SU-DHL-6 (cell line): ENCODE measurements at regions not wholly inside any gene's neighbourhood (a gene's known extent, or its start where the extent isn't known, plus 50 kb on each side); places are given as distances from the start of the nearest gene placed in this dataset.

Source experiments
- EZH2phosphoT487 ChIP-seq: fragments of 200-600 bp; sonication (generic), shearing (Covaris generic); conservative IDR thresholded peaks from 2 replicates; pipeline ENCODE4 v1.6.1; 2018; ENCODE audit warnings: mild to moderate bottlenecking, antibody characterized with exemption, low read length, moderate library complexity, mixed read lengths
- TF ChIP-seq, protein P1 (sequence below): fragments of 200-600 bp; sonication (generic); IDR thresholded peaks from one replicate; pipeline ENCODE4 v1.5.1; 2017; ENCODE audit warnings: antibody characterized with exemption, mild to moderate bottlenecking, low read length, moderate library complexity; ENCODE audit not compliant: insufficient read depth, poor library complexity, severe bottlenecking

DNA sequence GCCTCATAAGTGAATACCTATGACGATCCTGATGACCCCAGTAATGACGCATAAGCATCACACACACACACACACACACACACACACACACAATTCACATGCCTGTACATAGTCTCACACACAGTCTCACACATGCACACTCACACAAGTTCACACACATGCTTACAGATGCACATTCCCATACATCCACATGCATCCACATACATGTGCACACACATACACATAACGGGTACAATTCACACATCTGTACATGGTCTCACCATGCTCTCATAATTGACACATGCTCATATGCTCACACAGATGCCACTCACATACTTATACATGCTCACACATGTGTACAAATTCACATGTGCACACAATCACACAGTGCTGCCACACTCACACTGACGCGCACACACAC, 105.7 kb upstream of the VSTM2B start:
- TF ChIP-seq, protein P1, sequence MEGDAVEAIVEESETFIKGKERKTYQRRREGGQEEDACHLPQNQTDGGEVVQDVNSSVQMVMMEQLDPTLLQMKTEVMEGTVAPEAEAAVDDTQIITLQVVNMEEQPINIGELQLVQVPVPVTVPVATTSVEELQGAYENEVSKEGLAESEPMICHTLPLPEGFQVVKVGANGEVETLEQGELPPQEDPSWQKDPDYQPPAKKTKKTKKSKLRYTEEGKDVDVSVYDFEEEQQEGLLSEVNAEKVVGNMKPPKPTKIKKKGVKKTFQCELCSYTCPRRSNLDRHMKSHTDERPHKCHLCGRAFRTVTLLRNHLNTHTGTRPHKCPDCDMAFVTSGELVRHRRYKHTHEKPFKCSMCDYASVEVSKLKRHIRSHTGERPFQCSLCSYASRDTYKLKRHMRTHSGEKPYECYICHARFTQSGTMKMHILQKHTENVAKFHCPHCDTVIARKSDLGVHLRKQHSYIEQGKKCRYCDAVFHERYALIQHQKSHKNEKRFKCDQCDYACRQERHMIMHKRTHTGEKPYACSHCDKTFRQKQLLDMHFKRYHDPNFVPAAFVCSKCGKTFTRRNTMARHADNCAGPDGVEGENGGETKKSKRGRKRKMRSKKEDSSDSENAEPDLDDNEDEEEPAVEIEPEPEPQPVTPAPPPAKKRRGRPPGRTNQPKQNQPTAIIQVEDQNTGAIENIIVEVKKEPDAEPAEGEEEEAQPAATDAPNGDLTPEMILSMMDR = no peak
- no peak for TF ChIP-seq EZH2phosphoT487
